Amygdala (tissue), 56 donors: ENCODE measurements at regions not wholly inside any gene's neighbourhood (a gene's known extent, or its start where the extent isn't known, plus 50 kb on each side); places are given as distances from the start of the nearest gene placed in this dataset.
"Not testable (repeated sequence)": the region's sequence is repeated elsewhere in the genome, so short reads cannot be mapped to it uniquely, and the experiment has no call there.

Experiments
- DNase-seq, 56 donors: peaks; one replicate each; lab custom pipeline; 2025; lab: John Stamatoyannopoulos, UW

DNA sequence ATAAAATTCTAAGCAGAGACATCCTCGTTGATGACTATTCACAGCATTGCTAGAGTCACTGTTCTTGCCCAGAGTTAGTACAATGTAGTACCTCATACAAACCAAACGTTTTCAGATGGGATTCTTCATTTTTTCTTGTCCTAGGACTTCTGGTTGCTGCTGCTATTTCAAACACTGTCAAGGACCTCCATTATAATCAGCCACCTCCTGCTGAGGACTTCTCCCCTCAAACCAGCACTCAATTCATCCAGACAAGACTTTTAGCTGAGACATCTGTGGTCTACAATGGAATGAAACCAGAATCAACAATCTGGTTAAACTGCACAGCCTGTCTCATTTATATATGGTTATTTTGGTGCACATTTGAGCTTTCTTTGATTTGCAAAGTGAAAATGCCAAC lies 1008.8 kb downstream of the STPG2 start:
- DNase-seq = no peak

DNA sequence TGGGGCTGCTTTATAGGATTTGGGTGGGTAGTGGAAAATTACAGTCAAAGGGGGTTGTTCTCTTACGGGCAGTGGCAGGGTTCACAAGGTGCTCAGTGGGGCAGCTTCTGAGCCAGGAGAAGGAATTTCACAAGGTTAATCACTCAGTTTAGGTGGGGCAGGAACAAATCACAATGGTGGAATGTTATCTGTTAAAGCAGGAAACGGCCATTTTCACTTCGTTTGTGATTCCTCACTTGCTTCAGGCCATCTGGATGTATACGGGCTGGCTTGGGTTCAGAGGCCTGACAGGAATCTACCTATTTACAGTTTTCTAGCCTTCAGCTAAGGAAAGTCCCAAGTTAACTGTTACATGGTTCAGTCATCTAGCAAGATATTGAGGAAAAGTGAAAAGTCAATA lies 1003.5 kb downstream of the STPG2 start:
- DNase-seq = no peak

DNA sequence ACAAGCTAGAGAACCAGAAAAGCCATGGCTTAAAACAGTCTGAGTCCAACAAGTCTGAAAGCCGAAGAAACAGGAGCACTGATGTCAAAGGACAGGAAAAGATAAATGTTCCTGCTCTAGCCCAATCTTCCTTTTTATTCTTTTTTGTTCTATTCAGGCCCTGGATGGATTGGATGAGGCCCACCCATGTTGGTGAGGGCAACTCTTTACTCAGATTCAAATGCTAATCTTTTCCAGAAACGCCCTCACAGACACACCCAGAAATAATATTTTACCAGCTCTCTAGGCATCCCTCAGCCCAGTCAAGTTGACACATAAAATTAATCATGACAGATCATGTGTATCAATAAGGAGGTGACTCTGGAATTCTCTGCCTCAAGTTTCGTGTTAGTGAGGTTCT lies 1002.7 kb downstream of the STPG2 start:
- DNase-seq = no peak

DNA sequence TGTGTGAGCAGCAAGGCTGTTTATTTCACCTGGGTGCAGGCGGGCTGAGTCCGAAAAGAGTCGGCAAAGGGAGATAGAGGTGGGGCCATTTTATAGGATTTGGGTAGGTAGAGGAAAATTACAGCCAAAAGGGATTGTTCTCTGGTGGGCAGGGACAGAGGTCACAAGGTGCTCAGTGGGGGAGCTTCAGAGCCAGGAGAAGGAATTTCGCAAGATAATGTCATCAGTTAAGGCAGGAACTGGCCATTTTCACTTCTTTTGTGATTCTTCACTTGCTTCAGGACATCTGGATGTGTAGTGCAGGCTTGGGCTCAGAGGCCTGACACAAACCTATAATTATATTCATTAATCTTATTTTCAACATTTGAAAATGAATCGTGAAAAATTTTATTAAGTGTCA lies 1001.9 kb downstream of the STPG2 start:
- not testable (repeated sequence) for DNase-seq

DNA sequence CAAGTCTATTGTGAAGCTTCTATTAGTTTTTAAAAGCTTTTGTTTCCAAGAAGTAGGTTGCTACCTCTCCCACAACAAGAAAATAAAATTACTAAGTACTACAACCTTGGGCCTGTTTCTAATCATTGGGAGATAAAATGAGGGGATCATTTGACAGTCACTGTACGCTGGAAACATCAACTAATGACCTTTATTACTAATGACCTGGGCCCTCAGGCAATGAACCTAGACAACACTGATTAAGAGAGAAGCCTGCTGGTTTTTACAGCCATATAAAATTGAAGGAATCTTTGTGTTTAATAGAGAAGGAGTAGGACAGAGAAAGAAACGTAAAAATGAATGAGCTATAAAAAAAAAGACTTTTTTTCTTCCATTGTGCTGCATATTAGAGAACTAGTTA lies 1000.9 kb downstream of the STPG2 start:
- DNase-seq = no peak

DNA sequence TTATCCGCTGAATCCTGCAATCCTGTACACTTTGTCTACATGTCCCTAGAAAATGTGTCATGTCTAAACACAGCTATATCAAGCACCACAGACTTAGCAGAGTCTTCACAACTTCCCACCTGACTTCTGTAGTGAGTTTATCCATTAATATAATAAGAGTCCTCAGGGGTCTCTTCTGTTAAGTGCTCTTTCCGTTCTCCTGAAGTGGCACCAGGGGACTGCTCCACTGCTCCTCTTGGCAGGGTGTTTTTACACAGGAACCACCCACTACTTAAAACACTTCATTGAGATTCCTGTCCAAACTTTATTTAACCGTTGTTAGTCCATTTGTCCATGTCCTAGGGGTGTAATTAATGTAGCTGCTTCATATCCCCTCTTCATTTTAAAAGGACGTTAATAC lies 1000.4 kb downstream of the STPG2 start:
- no peak for DNase-seq

DNA sequence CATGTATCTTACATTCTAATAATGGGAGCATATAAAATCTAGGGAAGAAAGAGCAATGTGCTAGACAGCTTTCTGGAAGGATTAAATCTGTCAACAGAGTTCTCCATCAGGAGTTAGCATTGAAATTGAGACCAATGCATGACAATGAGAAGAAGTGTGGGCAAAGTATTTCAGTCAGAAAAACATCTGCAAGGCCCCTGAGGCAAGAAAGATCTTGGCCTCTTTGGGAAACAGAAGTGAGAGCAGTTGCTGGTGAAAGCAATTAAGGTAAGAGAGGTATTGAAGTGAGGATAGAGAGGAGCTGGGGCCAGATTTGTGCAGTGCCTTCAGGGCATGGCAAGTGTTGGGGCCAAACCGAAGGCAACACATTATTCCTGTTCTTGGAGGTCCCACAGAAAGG lies 999.1 kb downstream of the STPG2 start:
- DNase-seq = no peak

DNA sequence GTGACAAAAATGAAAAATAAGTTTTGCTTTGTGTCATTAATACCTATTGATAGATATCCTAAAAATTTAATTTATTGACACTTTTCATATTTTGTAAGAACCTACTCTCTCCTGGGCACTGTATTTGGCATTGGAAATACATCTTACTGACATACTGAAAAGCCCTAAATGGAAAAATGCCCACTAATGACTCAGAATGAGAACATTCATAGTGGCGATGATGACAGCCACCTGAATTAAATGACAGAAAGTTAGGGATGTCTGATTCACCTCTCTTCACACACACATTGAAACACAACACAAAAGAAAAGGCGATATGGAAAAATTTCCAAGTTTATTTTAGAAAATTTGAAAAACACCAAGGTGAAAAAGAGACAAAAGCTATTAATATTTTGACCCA lies 992.3 kb downstream of the STPG2 start:
- no peak for DNase-seq

DNA sequence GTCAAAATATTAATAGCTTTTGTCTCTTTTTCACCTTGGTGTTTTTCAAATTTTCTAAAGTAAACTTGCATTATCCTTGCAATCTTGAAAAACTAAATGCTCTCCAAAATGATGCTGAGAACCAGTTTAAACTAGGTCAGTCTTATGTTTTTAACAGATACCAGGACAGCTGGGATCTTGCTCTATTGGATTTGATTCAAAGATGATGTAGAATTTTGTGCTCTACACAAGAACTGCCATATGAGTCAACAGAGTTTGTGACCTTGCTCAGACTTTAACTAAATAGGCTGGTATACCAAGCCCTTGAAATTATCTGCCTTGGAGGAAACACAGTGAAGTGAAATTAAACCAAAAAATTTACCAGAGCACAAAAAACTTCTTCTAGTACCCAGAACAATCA lies 991.1 kb downstream of the STPG2 start:
- DNase-seq = no peak

DNA sequence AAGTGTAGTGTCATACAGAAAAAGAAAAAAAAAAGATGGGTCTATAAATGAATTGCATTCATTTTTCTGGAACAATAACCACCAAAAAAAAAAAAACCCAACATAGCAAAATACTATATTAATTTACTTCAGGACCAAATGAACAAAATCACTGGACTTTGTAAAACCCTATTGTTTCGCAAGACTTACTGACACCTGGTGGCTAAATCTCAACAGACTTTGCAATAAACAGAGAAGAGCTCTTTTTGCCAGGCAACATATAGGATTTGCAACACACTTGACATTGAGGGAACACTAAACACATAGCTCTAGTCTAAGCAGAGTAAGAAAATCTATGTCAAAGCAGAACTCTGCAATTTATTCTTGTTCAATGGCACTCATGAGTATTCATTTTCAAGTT lies 990.2 kb downstream of the STPG2 start:
- peak in 1 of 56 donors; percentile 4 for DNase-seq

DNA sequence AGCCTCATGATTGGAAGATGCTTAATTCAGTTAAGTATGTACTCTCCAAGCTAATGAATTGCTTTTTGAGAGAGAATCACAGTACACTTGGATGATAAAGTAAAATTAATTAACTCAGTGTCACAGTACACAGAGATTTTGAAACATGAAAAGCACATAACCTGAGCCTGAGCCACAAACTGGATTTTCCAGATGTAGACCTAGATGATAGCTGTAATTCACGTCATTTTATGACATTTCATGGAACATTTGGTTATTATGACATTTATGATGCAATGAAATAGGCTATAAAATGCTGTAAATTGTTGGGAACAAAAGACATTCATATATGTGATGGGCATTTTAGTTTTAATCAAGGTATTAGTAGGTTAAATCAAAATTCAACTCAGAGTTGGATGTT lies 983.7 kb downstream of the STPG2 start:
- no peak for DNase-seq

DNA sequence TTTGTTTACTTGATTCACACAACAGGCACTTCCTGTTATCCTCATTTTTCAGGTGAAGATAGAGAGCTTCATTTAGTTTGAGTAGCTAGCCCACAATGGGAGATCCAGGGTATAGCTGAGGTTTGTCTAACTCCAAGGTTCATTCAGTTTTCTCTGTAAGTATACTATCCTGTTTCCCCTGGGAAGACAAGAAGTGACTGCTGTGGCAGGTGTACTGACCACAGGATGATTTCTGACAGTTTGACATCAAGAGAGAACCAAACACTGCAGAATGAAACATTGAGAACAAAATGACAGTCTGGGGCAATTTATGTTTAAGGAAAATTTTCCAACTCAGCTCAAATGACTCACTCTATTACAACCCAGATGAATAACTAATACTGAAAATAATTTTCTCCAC lies 958.0 kb downstream of the STPG2 start:
- no peak for DNase-seq

DNA sequence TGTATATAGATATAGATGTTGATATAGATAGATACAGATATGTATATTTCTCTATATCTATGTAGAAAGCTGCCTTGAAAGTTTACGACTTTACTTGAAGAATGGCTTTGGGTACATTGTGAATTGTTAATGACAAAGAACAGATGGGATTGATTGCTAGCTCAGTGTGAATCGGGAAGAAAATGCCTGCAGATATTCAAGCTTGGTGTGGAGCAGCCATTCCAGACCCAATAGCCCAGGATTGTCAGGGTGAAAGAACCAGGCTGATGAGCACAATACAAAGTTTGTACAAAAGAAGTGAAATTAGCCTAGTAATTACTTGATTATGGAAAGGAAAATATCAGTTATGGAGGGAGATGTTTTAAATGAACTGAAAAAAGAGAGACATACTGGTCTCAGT lies 946.2 kb downstream of the STPG2 start:
- DNase-seq = no peak

DNA sequence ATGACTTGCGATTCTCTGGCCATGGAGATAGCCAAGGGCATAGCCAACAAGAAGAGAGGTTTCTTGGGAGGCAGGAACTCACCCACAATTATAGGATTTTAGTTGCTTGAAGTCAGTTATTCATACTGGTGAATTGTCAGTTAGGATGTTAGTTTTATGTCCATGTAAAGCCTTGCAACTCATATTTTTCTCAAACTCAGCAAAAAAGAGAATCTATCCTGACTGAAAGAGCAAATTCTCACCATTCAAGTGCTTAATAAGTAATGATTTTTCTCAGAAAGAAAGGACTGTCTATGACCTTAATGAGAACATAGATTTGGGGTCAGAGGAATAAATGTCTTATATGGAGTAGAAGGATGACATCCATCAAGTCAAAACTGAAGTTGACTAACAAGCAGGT lies 934.5 kb downstream of the STPG2 start:
- DNase-seq = no peak

DNA sequence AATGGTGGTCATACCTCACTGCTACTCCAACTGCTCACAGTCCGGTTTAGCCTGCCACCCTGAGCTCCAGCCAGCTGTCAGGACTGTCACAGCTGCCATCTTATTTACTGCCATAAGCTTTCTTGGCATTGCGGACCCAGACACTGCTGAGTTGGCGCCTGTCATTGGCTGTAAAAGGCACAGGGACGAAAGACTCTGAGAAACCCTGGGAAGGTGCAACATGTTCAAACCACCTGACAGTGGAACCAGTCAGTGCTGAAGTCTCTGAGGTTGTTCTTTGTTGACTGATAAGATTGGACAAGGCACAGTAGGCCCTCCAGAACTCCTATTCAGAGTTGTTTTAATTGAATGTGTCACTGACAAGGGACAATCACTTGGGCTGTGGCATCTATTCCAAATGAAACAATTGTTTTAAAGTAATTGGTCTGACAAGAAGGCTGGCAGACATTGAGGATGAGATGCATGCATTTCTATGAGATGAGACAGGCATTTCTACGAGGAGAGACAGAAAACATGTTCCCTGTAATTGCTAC lies 927.8 kb downstream of the STPG2 start:
- DNase-seq = peak in 1 of 56 donors; percentile 0

DNA sequence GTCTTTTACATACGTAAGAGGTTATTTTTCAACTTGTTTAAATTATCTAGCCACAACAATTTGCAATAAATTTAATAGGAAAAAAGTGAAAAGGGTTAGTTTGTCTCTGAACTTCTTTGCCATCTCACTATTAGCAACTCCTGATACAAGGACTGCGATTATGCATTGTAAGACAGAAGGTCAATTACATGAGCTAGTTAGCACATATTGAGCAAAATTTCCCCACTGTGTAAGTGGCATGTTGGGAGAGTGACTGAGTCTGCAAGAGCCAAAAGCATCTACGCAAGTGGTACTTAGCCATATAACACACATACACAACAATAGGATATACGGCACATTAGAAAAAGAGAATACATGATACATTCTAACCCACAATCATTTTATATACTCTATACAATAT lies 927.2 kb downstream of the STPG2 start:
- DNase-seq = no peak

DNA sequence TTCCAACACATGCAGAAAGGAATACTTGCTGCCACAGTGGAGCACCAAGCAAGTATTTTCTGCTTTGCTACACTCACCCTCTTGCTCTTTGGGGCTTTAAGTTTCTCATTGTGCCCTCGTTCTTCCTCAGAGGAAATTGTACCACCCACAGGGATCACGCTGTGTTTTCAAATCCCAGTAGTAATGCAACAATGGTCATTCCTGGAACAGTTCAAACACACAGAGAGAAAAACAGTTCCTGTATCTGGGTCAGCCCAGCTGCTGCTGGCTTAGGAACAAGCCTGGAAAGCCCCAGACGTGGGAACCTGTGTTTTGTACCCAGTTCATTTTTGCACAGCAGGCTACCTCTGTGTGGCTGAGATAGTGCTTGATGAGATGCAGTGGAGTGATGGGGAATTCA lies 907.8 kb downstream of the STPG2 start:
- DNase-seq = no peak

DNA sequence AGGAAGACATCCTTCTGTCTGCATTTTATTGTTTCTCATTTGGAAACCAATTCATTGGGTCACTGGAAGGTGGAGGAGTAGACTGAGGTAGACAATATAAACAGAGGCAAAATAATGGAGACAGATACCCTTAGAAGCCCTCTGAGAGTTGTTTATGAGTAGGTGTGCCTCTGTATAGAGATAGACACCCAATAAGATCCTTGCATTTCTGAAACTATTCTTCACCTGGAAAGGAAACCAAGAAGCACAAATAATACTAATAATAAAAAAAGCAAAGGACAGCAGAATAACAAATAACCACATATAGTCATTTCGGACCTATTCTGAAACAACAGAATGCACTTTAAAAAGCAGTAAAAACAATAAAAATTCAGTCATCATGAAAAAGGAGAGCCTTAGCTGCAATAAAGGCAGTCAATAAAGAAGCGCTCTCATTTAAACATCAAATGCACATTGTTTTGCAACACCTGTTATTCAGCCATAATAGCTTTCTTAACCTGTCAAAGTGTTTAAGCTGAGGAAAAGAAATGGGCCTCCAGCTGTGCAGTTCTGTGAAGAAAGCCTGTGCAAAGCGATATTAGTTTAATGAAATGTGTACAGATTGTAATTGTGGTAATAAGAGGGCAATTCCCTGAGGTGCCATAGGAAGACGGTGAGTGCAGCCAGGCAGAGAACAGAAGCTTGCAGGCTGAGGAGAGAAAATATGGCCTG lies 904.2 kb downstream of the STPG2 start:
- DNase-seq = no peak

DNA sequence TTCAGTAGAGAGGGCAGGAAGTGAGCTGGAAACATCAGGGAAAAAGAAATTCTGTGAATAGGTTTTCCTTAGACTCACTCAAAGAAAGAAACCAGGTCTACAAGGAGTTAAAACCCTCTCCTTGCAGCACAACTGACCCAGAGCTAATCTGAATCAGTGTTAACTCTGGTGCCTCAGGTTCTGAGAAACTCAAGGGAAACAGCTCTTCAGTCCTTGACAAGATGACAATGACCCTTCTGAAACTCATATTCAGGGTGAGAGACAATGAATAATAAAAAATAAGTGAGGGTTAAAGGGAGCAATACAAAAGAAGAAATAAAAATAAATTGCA lies 903.6 kb downstream of the STPG2 start:
- DNase-seq = no peak

DNA sequence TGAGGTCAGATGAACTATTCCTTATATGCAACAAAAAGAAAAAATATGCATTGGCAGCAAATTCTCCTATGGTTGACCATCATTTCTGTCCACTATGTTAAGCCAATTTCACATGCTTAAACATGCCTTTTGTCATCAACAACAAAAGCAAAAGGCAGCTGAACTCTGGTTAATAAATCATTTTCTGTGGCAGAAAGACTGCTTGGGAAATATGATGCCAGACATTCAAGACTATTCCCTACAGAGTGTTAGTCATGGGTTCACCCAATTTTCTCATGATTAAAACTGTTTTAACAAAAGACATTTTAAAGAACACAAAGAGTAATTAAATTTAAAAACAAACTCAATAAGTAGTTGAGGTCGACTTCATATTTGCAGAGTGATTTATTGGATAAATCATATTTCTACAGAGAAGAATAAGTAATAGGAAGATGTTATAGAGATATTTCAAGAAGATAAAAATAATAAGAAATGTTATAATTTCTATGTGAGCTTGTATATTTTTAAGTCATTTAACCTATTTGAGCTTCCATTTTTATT lies 890.6 kb downstream of the STPG2 start:
- no peak for DNase-seq

DNA sequence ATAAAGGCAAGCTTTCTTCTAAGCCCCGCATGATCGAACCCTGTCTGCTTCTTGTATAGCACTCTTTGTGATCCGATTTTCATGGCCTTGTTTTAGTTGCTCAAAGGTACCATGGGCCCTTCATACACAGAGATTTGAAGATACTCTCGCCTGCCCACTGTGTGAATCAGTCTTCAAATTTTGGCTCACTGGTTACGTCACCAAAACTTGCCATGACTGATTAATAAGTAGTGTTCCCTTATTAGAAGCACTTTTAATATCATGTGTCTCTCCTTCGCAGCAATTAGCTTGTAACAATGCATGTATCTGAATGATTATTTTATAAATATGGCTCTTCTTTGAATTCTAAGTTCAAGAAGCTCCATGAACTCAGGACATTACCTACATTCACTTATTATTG lies 880.5 kb downstream of the STPG2 start:
- DNase-seq = no peak

DNA sequence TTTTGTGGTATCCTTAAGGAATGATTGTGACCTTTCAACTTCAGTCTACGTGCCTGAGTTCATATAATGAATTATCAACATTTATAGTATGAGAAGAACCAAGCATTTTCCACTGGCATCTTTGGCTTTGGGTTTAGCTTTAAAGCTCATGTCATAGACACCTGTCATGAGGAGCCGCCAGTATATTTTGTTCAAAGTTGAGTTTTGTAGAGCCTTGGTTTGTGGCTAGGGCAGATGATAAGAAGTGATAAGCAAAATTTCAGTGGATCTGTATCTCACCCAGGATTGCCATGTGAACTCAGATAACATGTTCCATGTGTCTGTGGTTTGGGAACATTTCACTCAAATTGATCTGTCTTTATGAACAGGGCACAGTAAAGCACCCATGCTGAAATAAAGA lies 873.2 kb downstream of the STPG2 start:
- no peak for DNase-seq

DNA sequence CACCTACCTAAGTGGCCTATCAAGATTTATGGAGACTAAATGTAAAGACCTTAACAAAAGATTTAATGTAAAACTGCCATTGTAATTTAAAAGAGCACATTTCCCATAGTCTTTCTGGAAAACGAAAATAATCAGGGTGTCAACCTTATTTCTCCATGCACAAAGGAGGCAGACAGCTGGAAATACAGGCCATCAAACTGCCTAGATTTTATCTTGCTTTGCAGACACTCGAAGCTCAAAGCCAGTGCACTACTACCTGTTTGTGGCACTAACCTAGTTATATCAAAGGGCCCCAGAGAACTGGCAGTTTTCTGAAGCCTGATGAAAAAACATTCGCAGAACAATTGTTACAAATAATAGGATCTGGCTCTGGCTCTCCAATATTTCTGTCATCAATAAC lies 863.9 kb downstream of the STPG2 start:
- DNase-seq = no peak
